Dedifferentiated amniotic fluid mesenchymal stem cell (primary cell): ENCODE measurements at regions not wholly inside any gene's neighbourhood (a gene's known extent, or its start where the extent isn't known, plus 50 kb on each side); places are given as distances from the start of the nearest gene placed in this dataset.
"Not testable (repeated sequence)": the region's sequence is repeated elsewhere in the genome, so short reads cannot be mapped to it uniquely, and the experiment has no call there.

Source experiments
- DNase-seq: peaks from one replicate; pipeline ENCODE4 v3.0.0-alpha.2; 2016; ENCODE audit errors: extremely low spot score

DNA sequence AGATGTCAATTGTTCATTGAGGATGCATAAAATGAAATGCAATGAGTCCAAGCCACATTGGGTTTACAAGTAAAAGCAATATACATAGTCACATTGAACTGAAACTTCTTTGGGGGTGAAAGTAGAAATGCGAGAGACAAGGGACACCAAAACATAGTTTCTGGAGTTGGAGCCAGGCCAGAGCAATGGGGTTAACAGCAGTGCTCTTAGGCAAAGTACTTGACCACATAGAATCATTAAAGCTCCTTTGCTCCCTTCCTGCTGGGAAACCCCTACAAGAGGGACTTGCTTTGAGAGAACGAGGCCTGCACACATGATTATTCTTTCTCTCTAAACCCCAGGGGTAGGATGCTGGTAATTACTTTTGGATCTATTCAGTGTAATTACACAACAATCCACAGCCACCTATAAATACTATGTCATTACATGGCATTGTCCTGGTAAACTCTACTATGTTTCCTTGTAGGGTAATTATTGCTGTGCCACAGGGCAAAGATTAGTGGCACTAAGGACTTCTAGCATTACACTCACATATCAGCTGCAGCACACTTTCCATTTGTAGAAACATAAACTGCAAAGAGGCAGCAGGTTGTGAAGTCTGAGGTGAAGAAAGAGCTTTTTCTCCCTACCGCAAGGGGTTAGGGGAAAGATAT is 421.6 kb upstream of the PBX1 start:
- no peak for DNase-seq

DNA sequence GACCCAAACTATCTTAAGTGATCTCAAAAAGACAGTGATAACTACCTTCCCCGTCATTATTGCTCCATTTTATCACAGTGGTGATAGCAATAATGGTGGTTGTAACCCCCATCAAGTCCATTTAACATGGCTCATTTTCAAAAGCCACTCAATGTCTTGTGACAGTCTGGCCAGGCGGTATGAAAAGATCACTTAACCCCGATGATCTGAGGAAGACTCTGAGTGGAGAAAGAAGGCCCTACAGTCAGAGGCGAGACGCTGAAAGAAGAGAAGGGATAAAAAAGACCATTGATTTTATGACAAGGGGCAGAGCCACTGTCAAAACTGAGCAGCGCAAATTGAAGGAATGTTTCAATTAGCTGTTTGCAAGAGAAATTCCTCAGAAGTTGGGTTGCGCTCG is 417.2 kb upstream of the PBX1 start:
- no peak for DNase-seq

DNA sequence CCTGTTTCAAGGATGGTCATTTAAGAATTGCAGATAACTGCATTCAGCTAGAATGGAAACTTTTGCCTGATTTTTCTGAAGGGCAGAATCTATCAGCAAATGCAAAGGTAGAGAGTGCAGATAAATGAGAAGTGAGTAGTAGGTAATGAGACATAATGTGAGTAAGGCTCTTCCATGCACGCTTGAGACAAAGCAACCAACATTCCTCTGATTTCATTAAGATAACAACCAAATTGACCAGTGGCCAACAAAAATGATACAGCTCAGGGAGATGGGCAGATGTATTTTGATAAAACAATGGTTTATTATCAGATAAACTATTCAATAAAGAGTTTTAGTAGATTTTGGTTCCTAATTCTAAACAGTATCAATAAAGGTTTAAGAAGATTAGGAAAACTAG is 404.4 kb upstream of the PBX1 start:
- DNase-seq = no peak

DNA sequence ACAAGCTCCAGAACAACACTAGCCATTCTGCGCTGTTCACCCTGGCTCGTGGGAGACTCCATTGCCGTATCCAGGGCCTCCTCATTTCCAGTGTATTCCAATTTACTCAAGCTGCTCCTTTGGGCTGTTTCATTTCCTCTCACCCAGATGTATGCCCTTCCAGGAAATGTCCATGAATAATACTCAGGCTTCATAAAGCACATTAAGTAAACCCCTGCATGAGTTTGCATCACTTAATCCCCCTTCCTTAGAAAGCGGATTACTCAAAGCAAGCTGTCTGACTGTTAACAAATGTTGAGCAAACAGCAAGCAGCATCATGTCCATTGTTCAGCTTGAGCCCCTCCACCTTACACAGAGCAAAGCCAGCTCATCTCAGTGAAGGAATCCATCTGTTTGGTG is 403.6 kb upstream of the PBX1 start:
- no peak for DNase-seq

DNA sequence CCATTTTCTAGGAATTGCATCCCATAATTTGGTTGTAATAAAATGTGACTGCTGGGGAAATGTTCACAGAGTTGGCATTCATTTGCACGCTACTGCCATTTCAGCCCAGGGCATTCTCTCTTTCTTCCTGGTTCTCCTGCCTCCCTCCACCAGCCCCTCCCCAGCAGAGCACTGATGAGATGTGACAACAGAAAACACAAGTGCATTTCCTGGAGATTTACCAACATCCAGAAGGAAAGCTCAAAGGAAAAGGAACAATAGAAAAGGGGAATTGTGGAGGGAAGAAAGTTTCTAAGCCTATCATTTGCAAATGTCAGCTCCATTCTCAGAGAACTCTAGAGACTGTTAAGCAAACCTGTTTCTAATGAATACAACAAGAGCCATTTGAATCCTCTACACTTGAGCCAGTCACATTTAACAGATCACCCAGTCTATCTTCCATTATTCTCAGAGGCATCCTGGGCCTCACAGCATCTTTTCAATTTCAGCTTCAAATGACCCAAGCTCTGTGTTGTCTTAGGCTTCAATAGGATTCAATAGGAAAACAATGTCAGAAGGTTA is 395.6 kb upstream of the PBX1 start:
- no peak for DNase-seq

DNA sequence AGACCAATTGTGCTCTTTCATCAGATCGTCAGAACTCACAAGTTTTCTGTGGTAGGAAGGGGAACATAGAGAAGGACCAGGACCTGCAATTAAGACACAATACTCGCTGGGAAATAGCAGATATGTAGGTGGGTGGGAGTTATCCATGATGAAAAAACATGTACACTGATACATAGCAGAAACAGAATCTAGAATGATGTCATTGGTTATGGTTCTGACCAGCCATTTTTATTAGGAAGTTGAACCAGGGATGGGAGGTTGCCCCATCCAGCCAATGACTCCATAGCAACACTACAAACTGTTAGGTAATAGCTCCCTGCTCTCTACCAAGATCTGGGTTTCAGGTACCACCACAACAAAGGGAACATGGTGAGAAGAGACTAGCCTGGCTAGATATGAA is 393.5 kb upstream of the PBX1 start:
- DNase-seq = no peak

DNA sequence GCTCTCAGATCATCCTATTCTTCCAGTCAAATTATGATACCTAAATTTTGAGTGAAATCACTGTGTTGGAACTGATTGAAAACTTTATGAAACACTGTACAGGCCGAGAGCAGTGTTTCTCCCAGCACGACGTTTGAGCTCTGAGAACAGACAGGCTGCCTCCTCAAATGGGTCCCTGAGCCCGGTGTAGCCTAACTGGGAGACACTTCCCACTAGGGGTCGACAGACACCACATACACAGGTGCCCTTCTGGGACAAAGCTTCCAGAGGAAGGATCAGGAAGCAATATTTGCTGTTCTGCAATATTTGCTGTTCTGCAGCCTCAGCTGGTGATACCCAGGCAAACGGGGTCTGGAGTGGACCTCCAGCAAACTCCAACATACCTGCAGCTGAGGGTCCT is 392.5 kb upstream of the PBX1 start:
- DNase-seq = not testable (repeated sequence)

DNA sequence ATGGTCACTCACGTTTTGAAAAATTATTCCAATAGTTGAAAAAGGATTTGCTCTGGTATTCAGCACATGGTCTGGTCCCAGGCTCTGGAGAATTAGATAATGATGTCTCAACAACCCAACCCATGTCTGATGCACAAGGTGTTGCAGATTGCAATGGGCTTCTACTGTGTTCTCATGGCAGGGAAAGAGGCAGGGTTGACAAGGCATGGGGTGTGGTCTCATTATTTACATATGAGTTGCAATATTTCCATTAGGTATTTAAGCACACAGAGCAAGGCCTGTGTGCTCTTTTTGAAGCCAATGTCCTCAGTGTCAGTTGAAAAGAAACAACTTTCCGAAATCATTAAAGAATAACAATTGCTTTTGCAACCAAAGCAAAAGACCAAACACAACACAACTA is 381.9 kb upstream of the PBX1 start:
- DNase-seq = no peak

DNA sequence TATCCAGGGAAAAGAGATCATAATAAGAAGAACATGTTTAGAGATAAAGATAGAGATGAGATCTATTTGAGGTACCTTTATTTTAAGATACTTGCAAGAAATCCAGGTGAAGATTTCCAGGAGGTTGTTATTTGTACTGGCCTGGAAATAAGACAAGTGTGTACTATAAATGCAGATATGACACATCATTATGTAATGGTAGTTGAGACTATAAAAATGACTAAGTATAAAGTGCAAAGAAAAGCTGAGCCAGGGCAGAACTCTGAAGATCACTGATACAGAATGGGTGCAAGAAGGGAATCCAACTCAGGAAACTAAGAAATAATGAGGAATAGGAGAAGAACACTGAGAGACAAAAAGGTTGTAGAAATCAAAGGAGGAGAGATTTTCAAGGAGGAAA is 378.2 kb upstream of the PBX1 start:
- DNase-seq = no peak

DNA sequence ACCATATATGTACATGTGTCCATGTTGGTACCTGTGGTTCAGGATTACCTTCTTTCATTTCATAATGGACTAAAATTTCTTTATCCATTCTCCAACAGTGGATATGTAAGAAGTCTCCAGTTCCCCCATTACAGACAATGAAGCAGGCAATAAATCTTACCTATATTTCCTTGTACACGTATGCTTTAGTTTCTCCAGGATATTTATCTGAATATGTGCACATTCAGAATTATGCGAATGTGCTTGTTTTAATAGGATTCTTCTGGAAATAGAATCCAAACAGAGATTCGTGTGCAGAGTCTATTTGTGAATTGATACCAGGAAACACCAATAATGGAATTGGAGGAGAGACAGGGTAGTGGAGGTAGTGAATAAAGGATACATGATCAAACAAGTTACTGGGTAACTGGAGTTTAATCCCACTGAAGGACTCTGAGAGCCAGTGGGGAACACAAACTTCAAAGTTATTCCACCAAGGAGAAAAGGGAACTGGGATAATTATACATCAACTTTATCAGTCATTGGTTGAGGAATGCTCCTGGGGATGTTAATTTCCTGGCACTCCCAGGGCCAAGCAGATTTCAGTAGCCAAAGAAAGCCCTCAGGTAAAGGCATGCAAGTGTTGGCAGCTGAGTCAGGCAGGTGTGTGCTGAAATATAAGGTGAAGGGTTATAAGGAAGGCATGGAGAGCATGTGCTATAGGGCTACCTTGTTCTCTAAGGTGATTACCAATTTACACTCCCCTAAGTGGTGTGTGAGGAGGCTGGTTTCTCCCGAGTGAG is 374.9 kb upstream of the PBX1 start:
- no peak for DNase-seq

DNA sequence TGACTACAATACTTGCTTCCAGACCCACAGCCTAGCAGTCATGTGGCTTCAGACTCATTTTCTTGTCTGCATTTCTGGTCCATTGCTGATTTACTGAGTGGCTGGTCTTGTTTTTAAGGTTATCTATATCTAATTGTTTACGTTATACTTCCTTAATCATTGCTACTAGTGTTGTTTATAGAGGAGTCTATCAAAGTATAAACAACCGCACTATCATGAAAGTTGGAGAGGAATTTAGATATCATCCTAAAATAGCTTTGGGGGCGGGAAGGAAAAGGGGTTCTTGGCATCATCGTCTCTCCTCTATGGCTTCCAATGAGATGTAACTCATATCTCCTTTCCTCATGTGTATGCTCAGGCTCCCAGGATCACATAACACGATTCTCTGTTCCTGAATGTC is 372.1 kb upstream of the PBX1 start:
- no peak for DNase-seq

DNA sequence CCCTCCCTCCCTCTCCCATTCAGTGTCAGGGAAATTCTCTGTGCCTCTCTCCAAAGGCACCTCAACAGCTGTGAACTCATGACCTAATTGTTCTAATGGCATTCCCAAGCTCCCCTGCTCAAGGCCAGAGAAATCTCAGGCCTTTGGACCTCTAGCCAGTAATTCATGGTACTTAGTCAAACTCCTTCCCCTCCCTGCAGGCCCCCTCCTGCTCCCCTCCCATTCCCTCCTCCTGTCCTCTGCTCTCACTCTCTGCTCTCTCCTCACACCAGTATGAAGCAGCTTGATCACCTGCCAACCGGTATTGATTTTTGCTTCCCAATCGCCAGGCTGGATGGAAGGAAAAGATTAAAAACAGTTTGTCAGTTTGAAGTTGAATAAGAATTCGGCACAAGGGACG is 370.5 kb upstream of the PBX1 start:
- no peak for DNase-seq

DNA sequence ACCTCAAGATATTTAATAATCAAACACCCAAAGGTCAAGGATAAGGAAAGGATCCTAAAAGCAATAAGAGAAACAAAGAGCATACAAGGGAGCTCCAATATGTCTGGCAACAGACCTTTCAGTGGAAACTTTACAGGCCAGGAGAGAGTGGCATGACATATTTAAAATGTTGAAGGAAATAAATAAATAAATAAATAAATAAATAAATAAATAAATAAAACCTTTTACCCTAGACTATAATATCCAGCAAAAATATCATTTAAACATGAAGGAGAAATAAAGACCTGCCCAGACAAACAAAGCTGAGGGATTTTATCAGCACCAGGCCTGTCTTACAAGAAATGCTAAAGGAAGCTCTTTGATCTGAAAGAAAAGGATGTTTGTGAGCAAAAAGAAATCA is 367.8 kb upstream of the PBX1 start:
- no peak for DNase-seq

DNA sequence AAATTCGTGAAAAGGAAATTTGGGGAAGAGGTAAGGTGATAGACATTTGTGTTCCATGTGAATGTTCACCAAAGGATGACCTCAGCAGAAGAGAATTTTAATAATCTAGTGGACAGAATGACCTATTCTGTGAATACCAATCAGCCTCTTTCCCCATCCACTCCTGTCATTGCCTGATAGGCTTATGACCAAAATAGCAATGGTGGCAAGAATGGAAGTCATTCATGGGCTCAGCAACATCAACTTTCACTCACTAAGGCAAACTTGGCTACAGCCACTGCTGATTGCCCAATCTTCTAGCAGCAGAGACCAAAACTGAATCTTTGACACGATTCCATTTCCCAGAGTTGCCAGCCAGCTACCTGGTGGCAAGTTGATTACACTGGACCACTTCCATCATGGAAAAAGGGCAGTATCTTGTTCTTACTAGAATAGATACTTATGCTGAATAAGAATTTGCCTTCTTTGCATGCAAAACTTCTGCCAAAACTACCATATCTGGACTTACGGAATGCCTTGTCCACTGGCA is 348.7 kb upstream of the PBX1 start:
- no peak for DNase-seq

DNA sequence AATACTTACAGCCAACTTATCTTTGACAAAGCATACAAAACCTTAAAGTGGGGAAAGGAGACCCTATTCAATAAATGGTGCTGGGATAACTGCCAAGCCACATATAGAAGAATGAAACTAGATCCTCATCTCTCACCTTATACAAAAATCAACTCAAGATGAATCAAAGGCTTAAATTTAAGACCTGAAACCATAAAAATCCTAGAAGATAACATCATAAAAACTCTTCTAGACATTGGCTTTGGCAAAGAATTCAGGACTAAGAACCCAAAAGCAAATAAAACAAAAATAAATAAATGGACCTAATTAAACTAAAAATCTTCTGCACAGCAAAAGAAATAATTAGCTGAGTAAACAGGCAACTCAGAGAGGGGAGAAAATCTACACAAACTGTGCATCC is 335.6 kb upstream of the PBX1 start:
- no peak for DNase-seq

DNA sequence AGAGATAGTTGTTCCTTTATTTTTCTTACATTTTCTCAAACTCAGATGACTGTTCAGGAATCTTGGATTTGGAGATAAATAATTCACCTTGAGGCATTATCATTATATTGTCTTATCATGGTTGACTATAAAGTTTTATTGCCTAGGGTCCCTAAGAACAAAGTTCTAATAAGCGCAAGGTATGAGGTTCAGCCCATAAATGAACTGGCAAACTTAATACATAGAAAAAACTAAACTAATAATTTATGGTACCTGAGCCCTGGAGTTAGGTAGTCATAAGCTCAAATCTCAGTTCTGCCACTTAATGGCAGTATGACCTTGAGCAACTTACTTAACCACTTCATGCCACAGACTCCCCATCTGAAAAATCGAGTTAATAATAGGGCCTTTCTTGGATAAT is 334.0 kb upstream of the PBX1 start:
- DNase-seq = no peak

DNA sequence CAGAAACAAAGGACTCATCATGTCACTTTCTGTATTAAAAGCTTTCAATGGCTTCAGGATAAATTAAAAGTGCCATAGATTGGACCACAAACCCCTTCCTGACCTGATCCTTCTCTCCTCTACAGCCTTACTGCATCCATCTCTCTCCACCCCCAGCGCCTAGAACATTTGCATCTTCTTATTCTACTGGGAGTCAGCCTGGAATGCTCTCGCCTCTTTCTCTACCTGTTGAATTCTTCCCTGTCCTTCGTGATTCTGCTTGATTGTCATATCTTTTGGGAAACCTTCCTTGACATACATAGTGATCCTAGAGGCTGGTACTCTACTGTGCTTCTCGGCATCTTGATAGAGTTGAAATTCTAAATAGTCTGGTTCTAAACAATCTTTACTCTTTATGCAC is 332.0 kb upstream of the PBX1 start:
- DNase-seq = no peak

DNA sequence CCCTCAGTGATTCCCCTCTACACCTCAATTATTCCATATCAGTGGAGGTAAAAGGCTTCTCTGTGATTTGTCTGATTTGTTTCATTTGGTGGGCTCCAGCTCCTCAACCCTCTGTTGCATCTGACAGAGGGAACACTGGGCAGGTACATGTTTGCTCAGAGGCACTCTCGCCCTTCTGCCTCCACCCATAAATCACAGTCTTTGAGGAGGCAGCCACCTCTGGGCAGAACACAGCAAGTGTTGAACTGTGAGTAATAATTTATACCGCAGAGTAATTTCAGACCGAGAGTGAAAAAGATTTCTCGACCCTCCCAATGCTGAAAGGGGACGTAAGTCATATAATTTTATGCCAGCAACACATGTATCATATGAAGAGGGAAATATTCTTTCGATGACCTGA is 330.1 kb upstream of the PBX1 start:
- DNase-seq = no peak

DNA sequence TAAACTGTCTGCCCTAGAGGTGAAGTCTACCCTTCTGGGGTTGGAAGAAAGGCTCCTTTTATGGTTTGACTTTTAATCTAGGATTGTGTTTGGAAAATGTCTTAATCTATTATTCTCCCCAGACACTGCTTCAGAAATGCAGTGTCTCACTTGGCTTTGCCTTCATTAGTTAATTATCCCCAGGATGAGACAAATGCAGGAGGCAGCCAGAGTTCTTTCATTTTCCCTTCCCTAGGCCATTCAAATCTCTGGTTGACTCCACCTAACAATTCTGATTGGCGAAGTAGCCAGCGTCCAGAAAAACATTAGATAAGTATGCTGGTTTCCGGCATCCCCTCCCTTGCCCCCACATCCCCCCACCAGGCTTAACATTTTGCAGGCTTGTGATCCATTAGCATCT is 325.8 kb upstream of the PBX1 start:
- no peak for DNase-seq

DNA sequence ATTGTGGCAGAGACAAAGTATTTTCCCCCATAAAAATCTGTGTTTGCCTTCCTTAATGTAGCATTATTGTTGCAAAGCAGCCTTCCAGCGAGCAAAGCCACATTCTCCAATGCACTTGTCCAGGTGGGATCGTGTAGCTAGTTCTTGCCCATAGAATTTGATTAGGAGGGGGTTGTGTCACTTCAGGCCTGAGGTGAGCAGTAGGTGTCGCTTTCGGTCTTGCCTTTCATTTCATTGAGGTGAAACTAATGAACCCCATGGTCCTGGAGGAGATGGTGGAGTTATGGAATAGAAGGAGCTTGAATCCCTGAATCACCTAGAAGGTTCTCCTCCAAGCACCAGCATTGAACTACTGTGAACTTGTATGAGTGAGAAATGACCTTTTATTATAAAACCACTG is 318.9 kb upstream of the PBX1 start:
- no peak for DNase-seq

DNA sequence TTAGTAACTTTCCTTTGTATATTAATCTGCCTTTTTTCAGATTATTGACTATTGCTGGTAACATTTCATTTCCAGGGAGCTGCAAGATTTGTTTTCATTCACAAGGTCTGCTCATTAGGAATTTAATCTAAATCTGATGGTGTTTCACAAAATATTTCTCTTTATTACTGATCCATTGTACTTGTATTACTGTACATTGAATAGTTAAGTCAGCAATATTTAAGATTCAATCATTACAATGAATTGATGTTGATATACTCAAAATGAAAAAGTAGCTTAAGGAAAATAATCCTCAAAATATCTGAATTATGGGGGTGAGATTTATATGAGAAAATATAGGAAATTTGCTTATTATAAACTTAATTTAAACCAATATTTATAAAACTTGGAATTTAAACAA is 308.6 kb upstream of the PBX1 start:
- no peak for DNase-seq

DNA sequence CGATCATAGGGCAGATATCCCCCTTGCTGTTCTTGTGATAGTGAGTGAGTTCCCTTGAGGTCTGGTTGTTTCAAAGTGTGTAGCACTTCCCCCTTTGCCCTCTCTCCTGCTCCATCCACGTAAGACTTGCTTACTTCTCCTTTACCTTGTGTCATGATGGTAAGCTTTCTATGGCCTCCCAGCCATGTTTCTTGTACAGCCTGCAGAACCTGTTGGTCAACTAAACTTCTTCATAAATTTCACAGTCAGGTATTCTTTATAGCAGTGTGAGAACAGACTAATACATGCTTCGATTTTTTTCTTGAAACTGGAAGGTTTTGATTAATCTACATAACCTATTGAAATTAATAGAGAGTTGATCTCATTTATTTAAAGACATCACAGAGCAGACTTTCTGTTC is 302.5 kb upstream of the PBX1 start:
- no peak for DNase-seq

DNA sequence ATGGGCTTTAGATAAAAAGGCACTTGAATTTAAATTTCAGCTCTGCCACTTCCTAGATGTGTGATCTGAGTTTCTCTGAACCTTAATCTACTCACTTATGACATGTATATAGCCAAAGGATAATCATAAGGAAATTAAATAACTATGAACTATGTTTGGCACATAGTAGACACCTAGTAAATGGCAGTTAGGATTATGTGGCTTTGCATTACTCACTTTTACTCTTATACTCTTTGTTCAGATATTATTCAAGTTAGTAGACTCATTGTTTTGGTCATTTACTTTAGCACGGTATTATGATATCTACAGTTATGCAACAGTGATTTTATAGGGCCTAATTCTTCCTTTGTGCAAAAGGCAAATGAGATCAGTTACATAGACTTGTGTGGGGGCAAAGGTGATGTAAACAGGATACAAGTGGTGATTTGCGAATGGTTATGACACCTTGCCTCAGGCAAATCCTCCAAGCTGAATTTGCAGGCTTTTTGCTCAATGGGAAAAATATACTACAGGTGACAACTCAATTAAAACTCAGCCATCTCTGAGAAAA is 297.2 kb upstream of the PBX1 start:
- no peak for DNase-seq
